Motor neuron (in vitro differentiated cells): ENCODE measurements at regions not wholly inside any gene's neighbourhood (a gene's known extent, or its start where the extent isn't known, plus 50 kb on each side); places are given as distances from the start of the nearest gene placed in this dataset.

Experiments
- ATAC-seq, 8 experiments: fragments of 200-7000 bp; cut with Tn5 transposase; replicated peaks in 6 of 8; 2 replicates each; pipeline ENCODE4 v1.8.0; 2021; ENCODE audit warnings: mild to moderate bottlenecking in 8 of 8, moderate library complexity in 8 of 8
- H3K27ac ChIP-seq, 2 donors: fragments of 250-450 bp; sonication (Bioruptor Pico); 2 replicates each; pipeline ENCODE4 v1.9.0; 2021; ENCODE audit warnings: antibody characterized with exemption in 2 of 2, mild to moderate bottlenecking in 2 of 2, moderate library complexity in 1 of 2
- H3K4me1 ChIP-seq, 2 donors: fragments of 250-450 bp; sonication (Bioruptor Pico); replicated peaks in 1 of 2; 2 replicates each; pipeline ENCODE4 v1.6.1; 2021; ENCODE audit warnings: antibody characterized with exemption in 2 of 2, mild to moderate bottlenecking in 2 of 2, moderate library complexity in 1 of 2
- H3K4me3 ChIP-seq, 5 donors: fragments of 250-450 bp; sonication (Bioruptor Pico); 2 replicates each; pipeline ENCODE4 v1.9.0; 2021; ENCODE audit warnings: antibody characterized with exemption in 5 of 5, mild to moderate bottlenecking in 5 of 5, moderate library complexity in 4 of 5
- WGBS, 10 experiments: fragments of 450-650 bp; shearing (Covaris generic); methylation state at CpG; one replicate each; pipeline ENCODE4 v1.0.0; 2022; 5-methylcytosine and 5-hydroxymethylcytosine counted together
- in situ Hi-C, 9 experiments: fragments of 400-800 bp; cut with MboI; loops; one replicate each; pipeline ENCODE4 v1.15.0; 2021; ENCODE audit warnings: low sequenced_read_pairs in 9 of 9, low pct_unique_long_range_greater_than_20kb in 2 of 9; ENCODE audit not compliant: unreplicated experiment in 9 of 9

DNA sequence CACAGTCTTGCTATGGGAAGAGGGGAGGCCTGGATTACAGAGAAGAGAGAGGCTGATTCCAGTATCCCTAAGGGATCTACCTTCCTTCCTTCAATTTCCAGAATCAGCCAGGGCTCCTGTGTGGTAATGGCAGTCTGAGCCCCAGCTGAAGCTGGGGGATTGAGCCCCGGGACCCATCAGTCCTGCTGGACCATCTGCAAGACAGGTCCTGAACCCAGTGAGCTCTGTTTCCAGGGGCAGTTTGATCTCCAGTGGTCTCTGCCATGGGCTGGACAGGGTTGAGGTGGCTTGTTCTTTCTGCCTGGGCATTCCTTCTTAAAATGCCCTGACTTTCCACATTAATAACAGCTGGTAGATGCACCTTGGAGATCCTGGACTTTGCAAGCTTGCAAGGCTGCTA lies 685.2 kb downstream of the TBL1XR1 start:
- H3K4me1 ChIP-seq, result no peaks in the 10 kb centered on the region
- ATAC-seq, result no peak
- no peak overlapping the region for H3K27ac ChIP-seq
- no CpG with 5 or more reads among the region's 1 CpG for WGBS, 10 experiments
- H3K4me3 ChIP-seq, result no peak overlapping the region
- in situ Hi-C loops, result loop anchor here in 1 of 9 experiments (10.0 to 25.0 kb wide), 3 partner anchors 133 to 423 kb away; no protein-coding TSS in a partner anchor

DNA sequence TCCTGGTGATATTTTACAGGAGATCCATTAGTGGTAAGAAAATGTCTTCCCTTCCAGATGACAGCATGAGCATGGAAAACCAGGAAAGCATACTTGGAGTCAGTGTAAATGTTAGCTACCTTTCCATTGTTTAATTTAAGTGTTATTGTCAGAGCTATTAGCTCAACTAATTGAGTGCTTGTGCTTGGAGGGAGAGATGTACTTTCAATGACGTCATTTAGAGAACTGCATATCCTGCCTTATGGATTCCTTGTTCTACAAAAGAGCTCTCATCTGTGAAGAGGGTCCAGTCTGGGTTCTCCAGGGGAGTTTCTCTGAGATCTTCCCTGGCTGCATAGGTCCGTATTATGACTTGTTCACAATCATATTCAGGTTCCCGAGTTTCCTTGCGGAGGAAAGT lies 687.2 kb downstream of the TBL1XR1 start:
- Histone ChIP-seq H3K4me3 (no peak overlapping the region), H3K27ac (no peak overlapping the region), H3K4me1 (peaks cover 3 to 5% of the 10 kb centered on the region in 2 donors)
- ATAC-seq, result no peak
- in situ Hi-C loops, result loop anchor here in 1 of 9 experiments (10.0 to 25.0 kb wide), 3 partner anchors 135 to 425 kb away; no protein-coding TSS in a partner anchor
- 58 to 100% (median 96%) methylated on average over 1 to 4 of the region's 4 CpGs; no CpG with 5 or more reads in 2 of the 10 experiments for WGBS, 10 experiments

DNA sequence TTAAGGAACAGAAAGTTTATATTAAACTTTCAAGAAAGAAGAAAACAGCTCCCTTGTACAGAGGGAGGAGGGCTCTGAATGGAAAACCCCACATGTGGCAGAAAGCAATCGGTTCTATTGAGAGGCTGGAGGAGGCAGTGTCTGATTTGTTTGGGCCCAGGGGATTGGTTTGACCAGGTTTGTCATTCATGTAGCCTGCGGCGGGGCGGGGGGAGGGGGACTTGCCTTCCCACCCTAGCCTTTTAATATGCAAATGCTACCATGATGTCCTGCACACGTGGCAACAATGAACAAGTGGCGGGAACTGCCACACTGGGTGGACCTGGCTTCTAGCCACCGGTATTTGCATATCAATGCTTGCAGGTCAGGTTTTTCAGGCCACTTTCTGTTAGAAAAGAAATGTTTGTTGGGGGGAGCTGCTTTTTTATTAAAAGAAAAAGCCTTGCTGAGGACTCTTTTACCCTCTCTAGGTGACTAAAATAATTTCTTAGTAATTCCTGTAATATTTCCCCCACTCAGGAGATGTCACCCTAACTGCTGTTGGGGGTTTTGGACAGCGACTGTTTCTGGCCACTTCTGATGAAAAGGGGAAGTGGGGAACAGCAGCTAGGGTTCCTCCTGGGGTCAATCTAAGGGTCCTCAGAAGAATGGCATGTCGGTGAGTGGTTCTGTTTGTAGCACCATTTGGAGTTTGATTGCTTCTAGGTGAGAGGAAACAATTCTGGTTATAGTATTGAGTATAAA lies 691.2 kb downstream of the TBL1XR1 start:
- in situ Hi-C loops, result loop anchor here in 1 of 9 experiments (25.0 kb wide), 1 partner anchor 306 kb away; no protein-coding TSS in a partner anchor
- ATAC-seq, result peak in 6 of 8 experiments; percentile 16 to 97 (median 89)

DNA sequence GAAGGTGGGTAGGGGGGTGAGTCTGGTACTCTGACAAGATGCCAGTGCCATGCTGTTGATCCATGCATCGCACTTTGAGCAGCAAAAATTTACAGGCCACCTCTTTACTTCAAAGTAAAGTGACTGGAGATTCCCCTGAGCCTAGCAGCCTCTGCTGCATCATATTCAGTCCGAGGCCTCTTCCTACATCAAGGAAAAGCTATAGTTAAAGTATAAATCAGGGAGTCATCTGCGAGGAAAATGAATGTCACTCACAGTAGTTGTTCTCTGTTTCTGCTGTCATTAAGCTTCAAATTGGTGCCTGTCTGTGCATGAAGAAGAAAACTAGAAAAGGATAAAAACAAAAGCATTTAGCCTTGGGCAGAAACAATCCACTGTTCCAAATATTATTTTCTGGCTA lies 706.2 kb downstream of the TBL1XR1 start:
- Histone ChIP-seq H3K4me1 (peaks cover 0 to 3% of the 10 kb centered on the region in 2 donors), H3K27ac (no peak overlapping the region), H3K4me3 (no peak overlapping the region)
- in situ Hi-C loops, result no loop called here
- no peak for ATAC-seq
- 0 to 87% (median 61%) methylated on average over 1 to 3 of the region's 3 CpGs; no CpG with 5 or more reads in 4 of the 10 experiments for WGBS, 10 experiments

More for the DNA sequence above, 691.2 kb downstream of the TBL1XR1 start:
- no peak overlapping the region for H3K4me3 ChIP-seq
- H3K27ac ChIP-seq, result peak overlapping the region in 1 of 2 donors; percentile 13
- H3K4me1 ChIP-seq, result peaks cover 3 to 5% of the 10 kb centered on the region in 2 donors
- WGBS, 10 experiments, result 0 to 62% (median 25%) methylated on average over 1 to 7 of the region's 9 CpGs; no CpG with 5 or more reads in 1 of the 10 experiments

DNA sequence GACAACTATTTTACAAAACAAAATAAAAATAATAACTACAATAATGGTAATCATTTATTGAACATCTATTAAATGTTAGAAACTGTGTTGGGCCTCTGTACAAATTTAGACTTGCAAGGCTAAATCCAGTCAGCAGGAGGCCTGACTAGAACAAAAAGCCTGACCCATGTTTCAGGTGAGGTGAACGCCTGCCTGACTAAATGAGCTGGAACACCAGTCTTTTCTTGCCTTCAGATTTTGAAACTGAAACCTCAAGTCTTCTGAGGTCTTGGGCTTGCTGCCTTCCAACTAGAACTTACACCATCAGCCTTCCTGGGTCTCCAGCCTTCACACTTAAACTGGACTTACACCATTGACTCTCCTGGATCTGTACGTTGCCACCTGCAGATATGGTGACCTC lies 706.9 kb downstream of the TBL1XR1 start:
- Histone ChIP-seq H3K4me1 (peaks cover 0 to 3% of the 10 kb centered on the region in 2 donors), H3K4me3 (no peak overlapping the region), H3K27ac (no peak overlapping the region)
- in situ Hi-C loops, result no loop called here
- ATAC-seq, result no peak
- 0 to 100% (median 91%) methylated on average over 1 to 2 of the region's 2 CpGs; no CpG with 5 or more reads in 3 of the 10 experiments for WGBS, 10 experiments

DNA sequence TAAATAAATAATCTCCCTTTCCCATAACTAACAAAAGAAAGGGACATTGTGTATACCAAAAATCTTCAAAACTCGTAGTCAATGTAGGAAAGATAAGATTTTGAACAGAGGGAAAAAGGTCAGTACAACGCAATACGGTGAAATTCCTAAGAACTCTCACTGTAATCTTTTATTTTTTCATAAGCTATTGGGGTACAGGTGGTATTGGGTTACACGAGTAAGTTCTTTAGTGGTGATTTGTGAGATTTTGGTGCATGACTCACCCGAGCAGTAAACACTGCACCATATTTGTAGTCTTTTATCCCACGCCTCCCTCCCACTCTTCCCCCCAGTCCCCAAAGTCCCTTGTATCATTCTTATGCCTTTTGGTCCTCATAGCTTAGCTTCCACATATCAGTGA lies 718.0 kb downstream of the TBL1XR1 start:
- Histone ChIP-seq H3K4me1 (no peaks in the 10 kb centered on the region), H3K27ac (no peak overlapping the region), H3K4me3 (no peak overlapping the region)
- ATAC-seq, result no peak
- 11 to 100% (median 86%) methylated on average over 2 to 6 of the region's 6 CpGs for WGBS, 10 experiments
- in situ Hi-C loops, result no loop called here

DNA sequence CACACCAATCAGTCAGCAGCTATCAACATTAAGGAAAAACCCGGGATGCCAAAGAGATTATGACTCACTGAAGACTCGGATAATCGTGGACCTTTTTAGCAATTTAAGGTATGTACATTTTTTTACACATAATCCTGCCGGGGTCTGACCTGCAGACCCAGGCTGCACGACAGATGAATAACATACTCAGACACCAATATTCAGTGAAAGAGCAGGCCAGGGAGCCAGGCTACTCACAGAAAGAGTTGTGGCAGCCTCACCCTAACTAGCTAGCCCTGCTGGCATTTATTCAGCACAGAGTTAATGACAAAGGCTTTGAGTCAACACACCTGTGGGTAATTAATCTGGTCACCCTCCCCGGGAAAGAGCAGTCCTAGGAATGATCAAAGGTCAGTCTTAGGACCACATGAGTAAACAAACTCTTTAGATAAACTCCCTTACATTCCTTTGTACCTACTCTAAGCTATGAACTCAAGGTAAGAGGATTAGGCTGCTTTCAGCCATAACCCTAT lies 727.5 kb downstream of the TBL1XR1 start:
- Histone ChIP-seq H3K4me1 (no peaks in the 10 kb centered on the region), H3K27ac (no peak overlapping the region), H3K4me3 (no peak overlapping the region)
- in situ Hi-C loops, result no loop called here
- 0 to 48% (median 16%) methylated on average over 2 to 5 of the region's 6 CpGs; no CpG with 5 or more reads in 2 of the 10 experiments for WGBS, 10 experiments
- peak in 2 of 8 experiments; percentile 25 to 71 for ATAC-seq

DNA sequence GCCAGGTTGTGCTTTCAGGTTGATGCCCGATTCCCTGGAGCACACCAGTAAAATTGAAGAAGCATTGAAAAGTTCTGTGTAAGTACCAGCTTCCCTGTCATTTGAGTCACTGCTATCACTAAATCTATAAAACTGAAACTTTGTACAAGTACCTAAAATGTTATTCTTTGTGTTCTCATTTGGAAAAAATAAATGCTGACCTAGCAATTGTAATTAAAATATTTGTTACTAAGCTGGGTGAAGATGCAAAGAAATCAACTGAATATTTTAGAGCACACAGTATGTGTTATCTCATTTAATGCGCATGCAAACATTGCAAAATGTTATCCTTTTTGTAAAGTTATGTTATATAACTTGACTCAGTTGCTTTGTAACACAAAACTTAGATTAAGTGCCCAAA lies 733.7 kb downstream of the TBL1XR1 start:
- in situ Hi-C loops, result no loop called here
- Histone ChIP-seq H3K4me1 (peaks cover 0 to 3% of the 10 kb centered on the region in 2 donors), H3K4me3 (no peak overlapping the region), H3K27ac (no peak overlapping the region)
- ATAC-seq, result no peak
- WGBS, 10 experiments, result 0 to 100% (median 50%) methylated on average over 1 to 2 of the region's 2 CpGs; no CpG with 5 or more reads in 2 of the 10 experiments

DNA sequence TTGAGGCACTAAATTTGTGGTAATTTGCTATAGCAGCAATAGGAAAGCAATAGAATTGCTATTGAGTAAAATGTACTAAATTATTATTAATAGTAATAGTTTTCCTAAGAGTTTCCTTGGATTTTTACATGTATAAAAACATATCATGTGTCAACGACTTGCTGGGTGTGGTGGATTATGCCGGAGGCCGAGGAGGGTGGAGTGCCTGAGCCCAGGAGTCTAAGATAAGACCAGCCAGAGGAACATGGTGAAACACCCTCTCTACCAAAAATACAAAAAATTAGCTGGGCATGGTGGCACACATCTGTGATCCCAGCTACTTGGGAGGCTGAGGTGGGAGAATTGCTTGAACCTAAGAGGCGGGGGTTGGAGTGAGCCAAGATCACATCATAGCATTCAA lies 749.9 kb downstream of the TBL1XR1 start:
- WGBS, 10 experiments, result 0 to 100% (median 80%) methylated on average over 1 to 4 of the region's 4 CpGs; no CpG with 5 or more reads in 3 of the 10 experiments
- peak in 1 of 8 experiments; percentile 63 for ATAC-seq
- in situ Hi-C loops, result loop anchor here in 1 of 9 experiments (25.0 kb wide), 1 partner anchor 485 kb away; no protein-coding TSS in a partner anchor

DNA sequence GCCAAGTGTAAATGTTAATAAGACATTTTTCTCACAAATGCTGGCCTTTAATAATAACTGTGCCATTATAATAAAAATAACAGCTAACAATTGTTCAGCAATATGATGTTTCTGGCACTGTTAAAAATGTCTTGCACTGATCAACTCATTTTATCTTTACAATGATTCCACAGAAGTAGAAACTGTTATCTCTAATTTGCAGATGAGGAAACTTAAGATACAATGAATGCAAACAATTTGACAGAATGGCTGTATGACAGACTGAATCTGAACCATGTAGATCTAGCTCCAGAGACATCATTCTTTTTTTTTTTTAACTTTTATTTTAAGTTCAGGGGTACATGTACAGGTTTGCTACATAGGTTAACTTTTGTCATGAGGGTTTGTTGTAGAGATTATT lies 755.0 kb downstream of the TBL1XR1 start:
- Histone ChIP-seq H3K4me3 (no peak overlapping the region), H3K4me1 (peaks cover 3 to 5% of the 10 kb centered on the region in 2 donors), H3K27ac (no peak overlapping the region)
- in situ Hi-C loops, result loop anchor here in 1 of 9 experiments (25.0 kb wide), 1 partner anchor 480 kb away; no protein-coding TSS in a partner anchor
- no peak for ATAC-seq

More for the DNA sequence above, 749.9 kb downstream of the TBL1XR1 start:
- no peak overlapping the region for H3K27ac ChIP-seq
- no peak overlapping the region for H3K4me3 ChIP-seq
- no peaks in the 10 kb centered on the region for H3K4me1 ChIP-seq

DNA sequence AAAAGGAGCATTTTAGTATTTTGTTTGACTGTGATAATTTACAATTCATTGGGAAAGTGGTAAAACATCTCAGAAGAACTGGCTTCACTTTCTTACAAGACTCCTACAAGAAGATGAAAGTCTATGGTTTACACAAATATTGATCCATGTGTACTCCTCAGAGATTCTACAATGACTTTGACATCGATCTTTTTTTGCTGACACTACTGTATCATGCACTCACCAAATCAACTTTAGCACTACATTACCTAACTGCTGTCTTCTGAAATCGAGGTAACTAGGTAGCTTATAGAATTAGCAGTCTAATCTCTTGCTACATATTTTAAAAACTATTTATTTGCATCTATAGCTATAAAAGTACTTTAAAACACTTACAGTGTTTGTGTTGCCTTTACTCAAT lies 757.6 kb downstream of the TBL1XR1 start:
- 20 to 90% (median 69%) methylated on average over 1 to 2 of the region's 2 CpGs; no CpG with 5 or more reads in 1 of the 10 experiments for WGBS, 10 experiments
- Histone ChIP-seq H3K4me1 (peaks cover 3 to 5% of the 10 kb centered on the region in 2 donors), H3K27ac (no peak overlapping the region), H3K4me3 (no peak overlapping the region)
- in situ Hi-C loops, result loop anchor here in 1 of 9 experiments (25.0 kb wide), 1 partner anchor 477 kb away; no protein-coding TSS in a partner anchor
- no peak for ATAC-seq

DNA sequence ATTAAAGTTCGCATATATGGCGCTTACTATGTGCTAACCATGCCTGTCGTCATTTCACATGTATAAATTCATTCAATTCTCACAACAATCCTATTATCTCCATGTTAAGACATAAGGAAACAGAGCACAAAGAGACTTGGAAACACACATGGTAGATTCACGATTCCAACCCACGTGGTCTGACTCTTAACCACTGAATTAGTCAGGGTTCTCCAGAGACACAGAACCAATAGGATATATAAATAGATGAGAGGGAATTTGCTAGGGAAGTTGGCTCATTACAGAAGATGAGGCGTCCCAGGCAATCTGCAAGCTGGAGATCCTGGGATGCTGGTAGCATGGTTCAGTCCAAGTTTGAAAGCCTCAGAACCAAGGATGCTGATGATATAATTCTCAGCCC lies 765.3 kb downstream of the TBL1XR1 start:
- ATAC-seq, result no peak
- in situ Hi-C loops, result loop anchor here in 1 of 9 experiments (25.0 kb wide), 1 partner anchor 470 kb away; no protein-coding TSS in a partner anchor
- 39 to 100% (median 64%) methylated on average over 1 to 6 of the region's 6 CpGs for WGBS, 10 experiments
- no peak overlapping the region for H3K4me3 ChIP-seq
- H3K4me1 ChIP-seq, result peaks cover 0 to 5% of the 10 kb centered on the region in 2 donors
- H3K27ac ChIP-seq, result no peak overlapping the region

DNA sequence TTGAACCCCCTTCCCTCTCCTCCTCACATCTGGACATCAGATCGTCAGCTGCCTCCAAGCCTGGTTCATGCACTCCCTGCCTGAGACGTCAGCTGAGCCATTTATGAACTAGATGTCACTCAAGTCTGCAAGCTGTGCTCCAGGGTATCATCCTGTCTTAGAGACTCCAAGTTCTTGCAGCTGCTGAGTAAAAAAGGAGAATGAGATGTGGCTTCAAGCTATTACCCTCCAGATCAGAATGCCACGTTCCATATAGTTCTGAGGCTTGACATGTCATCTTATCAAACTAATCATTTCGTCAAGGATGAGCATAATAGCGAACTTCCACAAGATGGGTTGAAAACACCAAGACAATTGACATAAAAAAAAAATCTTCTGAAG lies 766.3 kb downstream of the TBL1XR1 start:
- Histone ChIP-seq H3K4me1 (peaks cover 0 to 5% of the 10 kb centered on the region in 2 donors), H3K27ac (no peak overlapping the region), H3K4me3 (no peak overlapping the region)
- WGBS, 10 experiments, result 10 to 100% (median 65%) methylated on average over 1 to 4 of the region's 5 CpGs; no CpG with 5 or more reads in 2 of the 10 experiments
- peak in 3 of 8 experiments; percentile 24 to 78 (median 71) for ATAC-seq
- in situ Hi-C loops, result loop anchor here in 1 of 9 experiments (25.0 kb wide), 1 partner anchor 469 kb away; no protein-coding TSS in a partner anchor
